Activated naive CD8-positive, alpha-beta T cell treated with anti-CD3 and anti-CD28 coated beads, Interleukin-2, amount 10 ng/mL, durations not matched to agents 7 days and 5 days (primary cell): ENCODE measurements at regions not wholly inside any gene's neighbourhood (a gene's known extent, or its start where the extent isn't known, plus 50 kb on each side); places are given as distances from the start of the nearest gene placed in this dataset.

Experiments used
- ATAC-seq: fragments of 150-1000 bp; cut with Tn5 transposase; one replicate; pipeline ENCODE4 v1.10.0; 2021; ENCODE audit warnings: low read depth, moderate library complexity
- POLR2A ChIA-PET: fragments of 350-600 bp; sonication (Branson Sonifier 250); formaldehyde crosslinking; loops from one replicate; lab custom pipeline; 2021; ENCODE audit warnings: antibody characterized with exemption; lab: Charles Lee
- DNase-seq: peaks from one replicate; pipeline ENCODE4 v3.0.0; 2021
- H3K27ac Mint-ChIP-seq: one replicate; pipeline ENCODE4 v1.8.0; 2022; ENCODE audit warnings: mild to moderate bottlenecking, mixed read lengths
- H3K27me3 Mint-ChIP-seq: one replicate; pipeline ENCODE4 v1.8.0; 2022; ENCODE audit warnings: mild to moderate bottlenecking, moderate library complexity, mixed read lengths
- H3K36me3 Mint-ChIP-seq: one replicate; pipeline ENCODE4 v1.8.0; 2021; ENCODE audit warnings: mild to moderate bottlenecking, mixed read lengths
- H3K4me1 Mint-ChIP-seq: one replicate; pipeline ENCODE4 v1.8.0; 2021; ENCODE audit warnings: mixed read lengths
- H3K4me3 Mint-ChIP-seq: one replicate; pipeline ENCODE4 v1.8.0; 2022; ENCODE audit warnings: mild to moderate bottlenecking, moderate library complexity, mixed read lengths
- H3K9me3 Mint-ChIP-seq: one replicate; pipeline ENCODE4 v1.8.0; 2021; ENCODE audit warnings: mixed read lengths

GRCh38 chr3:106013971-106014370 is 145.2 kb upstream of the CBLB start:
- Mint-ChIP-seq H3K27me3 (no peaks in the 10 kb centered on the region), H3K9me3 (peaks cover 11% of the 10 kb centered on the region), H3K27ac (no peak overlapping the region), H3K4me3 (no peak overlapping the region), H3K4me1 (peaks cover 21% of the 10 kb centered on the region), H3K36me3 (peaks cover 36% of the 10 kb centered on the region)
- ATAC-seq (no peak), DNase-seq (no peak)
- POLR2A ChIA-PET: no interaction called here

- no peak for DNase-seq
- H3K4me3 Mint-ChIP-seq: no peak overlapping the region
- no peak for ATAC-seq
- peaks cover 13% of the 10 kb centered on the region for H3K9me3 Mint-ChIP-seq
- no peak overlapping the region for H3K27ac Mint-ChIP-seq
- H3K4me1 Mint-ChIP-seq: peaks cover 21% of the 10 kb centered on the region
- H3K27me3 Mint-ChIP-seq: no peaks in the 10 kb centered on the region
- peaks cover 37% of the 10 kb centered on the region for H3K36me3 Mint-ChIP-seq
- POLR2A ChIA-PET: no interaction called here
Observed at GRCh38 chr3:106014518-106014917, 145.7 kb upstream of the CBLB start.

GRCh38 chr3:106014971-106015370 is 146.2 kb upstream of the CBLB start:
- Mint-ChIP-seq H3K36me3 (peaks cover 33% of the 10 kb centered on the region), H3K4me1 (peaks cover 21% of the 10 kb centered on the region), H3K27ac (no peak overlapping the region), H3K9me3 (peaks cover 10% of the 10 kb centered on the region), H3K4me3 (no peak overlapping the region), H3K27me3 (no peaks in the 10 kb centered on the region)
- DNase-seq (no peak), ATAC-seq (no peak)
- POLR2A ChIA-PET: no interaction called here

- POLR2A ChIA-PET: no interaction called here
- DNase-seq (no peak), ATAC-seq (no peak)
- H3K4me1 Mint-ChIP-seq: peaks cover 3% of the 10 kb centered on the region
- no peak overlapping the region for H3K4me3 Mint-ChIP-seq
- peaks cover 8% of the 10 kb centered on the region for H3K9me3 Mint-ChIP-seq
- H3K27ac Mint-ChIP-seq: no peak overlapping the region
- H3K36me3 Mint-ChIP-seq: peaks cover 28% of the 10 kb centered on the region
- H3K27me3 Mint-ChIP-seq: no peaks in the 10 kb centered on the region
Observed at GRCh38 chr3:106018102-106018501, 149.3 kb upstream of the CBLB start.

- no peak for ATAC-seq
- peaks cover 3% of the 10 kb centered on the region for H3K4me1 Mint-ChIP-seq
- H3K9me3 Mint-ChIP-seq: peaks cover 8% of the 10 kb centered on the region
- no peak overlapping the region for H3K27ac Mint-ChIP-seq
- POLR2A ChIA-PET: no interaction called here
- no peak for DNase-seq
- peaks cover 23% of the 10 kb centered on the region for H3K36me3 Mint-ChIP-seq
- H3K4me3 Mint-ChIP-seq: no peak overlapping the region
- H3K27me3 Mint-ChIP-seq: no peaks in the 10 kb centered on the region
Observed at GRCh38 chr3:106018929-106019550, 150.2 kb upstream of the CBLB start.

DNA sequence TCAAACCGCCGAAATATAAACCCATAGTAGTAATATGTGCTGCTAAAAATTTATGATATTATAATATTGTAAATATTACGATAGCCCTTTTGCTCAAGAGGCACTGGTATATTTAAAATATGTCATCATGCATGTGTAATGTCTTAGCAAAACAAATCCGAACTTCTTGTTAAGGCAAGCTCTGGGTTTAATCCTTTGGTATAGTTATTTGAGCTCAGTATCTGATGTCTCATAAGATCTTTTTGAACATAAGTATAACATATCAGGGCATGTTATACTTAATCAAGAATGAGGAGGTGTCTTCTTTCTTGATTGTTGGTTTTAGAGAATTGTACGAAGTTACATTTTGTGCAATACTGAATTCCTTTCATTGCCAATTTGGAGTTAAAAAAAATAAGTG is 154.1 kb upstream of the CBLB start:
- Mint-ChIP-seq H3K27ac (no peak overlapping the region), H3K36me3 (peaks cover 15% of the 10 kb centered on the region), H3K4me3 (no peak overlapping the region), H3K4me1 (peaks cover 5% of the 10 kb centered on the region), H3K27me3 (no peaks in the 10 kb centered on the region), H3K9me3 (peaks cover 12% of the 10 kb centered on the region)
- no peak for DNase-seq
- POLR2A ChIA-PET: no interaction called here
- no peak for ATAC-seq

DNA sequence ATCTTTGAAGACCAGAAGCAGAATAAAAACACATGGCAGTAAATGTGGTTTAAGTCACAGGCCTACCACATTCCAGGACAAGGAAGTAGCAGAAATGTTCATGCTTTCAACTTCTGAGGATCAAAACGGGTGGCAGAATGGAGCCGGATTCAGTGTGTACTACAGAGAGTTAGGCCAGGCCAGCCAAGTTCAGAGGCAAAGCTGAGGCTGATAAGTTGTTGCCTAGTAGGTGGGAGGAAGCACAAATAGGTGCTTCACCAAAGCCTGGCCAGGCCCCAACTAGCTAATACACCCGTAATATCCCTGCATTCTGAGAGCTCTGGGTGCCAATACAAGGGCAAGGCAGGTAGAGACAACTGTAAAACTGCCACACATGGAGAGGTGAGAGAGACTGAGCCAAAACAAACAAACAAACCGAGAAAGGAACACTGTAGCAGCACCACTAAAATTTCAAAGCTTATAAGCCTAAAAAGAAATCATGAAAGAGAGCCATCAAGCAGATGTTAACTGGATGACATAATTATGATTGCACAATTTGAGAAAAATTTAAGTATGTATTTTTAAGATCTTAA is 156.4 kb upstream of the CBLB start:
- no peak overlapping the region for H3K4me3 Mint-ChIP-seq
- ATAC-seq (no peak), DNase-seq (no peak)
- peaks cover 8% of the 10 kb centered on the region for H3K9me3 Mint-ChIP-seq
- no peak overlapping the region for H3K27ac Mint-ChIP-seq
- H3K4me1 Mint-ChIP-seq: peaks cover 5% of the 10 kb centered on the region
- H3K36me3 Mint-ChIP-seq: peaks cover 8% of the 10 kb centered on the region
- no peaks in the 10 kb centered on the region for H3K27me3 Mint-ChIP-seq
- POLR2A ChIA-PET: interaction anchor here (0.8 kb wide), 1 partner anchor 181 kb away, joined by 3 read pairs; no protein-coding TSS in a partner anchor

GRCh38 chr3:106029954-106030626 is 161.3 kb upstream of the CBLB start:
- POLR2A ChIA-PET: no interaction called here

GRCh38 chr3:106030627-106030963 is 161.8 kb upstream of the CBLB start:
- H3K4me3 Mint-ChIP-seq: no peak overlapping the region
- no peaks in the 10 kb centered on the region for H3K27me3 Mint-ChIP-seq
- ATAC-seq (no peak), DNase-seq (no peak)
- H3K4me1 Mint-ChIP-seq: no peaks in the 10 kb centered on the region
- peaks cover 3% of the 10 kb centered on the region for H3K9me3 Mint-ChIP-seq
- POLR2A ChIA-PET: no interaction called here
- H3K36me3 Mint-ChIP-seq: peaks cover 4% of the 10 kb centered on the region
- H3K27ac Mint-ChIP-seq: no peak overlapping the region

More at GRCh38 chr3:106029954-106030626, 161.3 kb upstream of the CBLB start:
- Mint-ChIP-seq H3K27ac (no peak overlapping the region), H3K4me3 (no peak overlapping the region), H3K9me3 (peaks cover 5% of the 10 kb centered on the region), H3K4me1 (peaks cover 2% of the 10 kb centered on the region), H3K27me3 (no peaks in the 10 kb centered on the region), H3K36me3 (peaks cover 6% of the 10 kb centered on the region)
- ATAC-seq (no peak), DNase-seq (no peak)

DNA sequence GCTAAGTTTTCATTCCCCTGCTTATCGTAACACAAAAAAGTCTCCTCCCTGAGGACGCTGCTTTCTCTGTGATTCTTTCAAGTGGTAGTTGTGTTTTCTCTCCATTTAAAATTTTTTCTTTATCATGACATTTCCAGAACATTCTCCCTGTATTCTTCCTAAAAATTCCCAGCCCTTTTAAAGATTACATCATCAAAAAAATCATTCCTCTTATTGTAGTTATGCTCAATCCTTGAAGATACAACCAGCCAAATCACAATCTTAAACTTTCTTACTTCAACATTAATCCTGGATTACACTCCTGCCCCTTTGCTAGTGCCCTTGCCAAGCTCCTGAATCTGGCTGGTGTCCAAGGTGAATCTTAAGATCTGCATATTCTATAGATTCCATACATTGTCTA is 163.7 kb upstream of the CBLB start:
- POLR2A ChIA-PET: interaction anchor here (1.0 kb wide), 1 partner anchor 163 kb away, joined by 3 read pairs; no protein-coding TSS in a partner anchor
- Mint-ChIP-seq H3K9me3 (peaks cover 2% of the 10 kb centered on the region), H3K27me3 (no peaks in the 10 kb centered on the region), H3K4me1 (no peaks in the 10 kb centered on the region), H3K27ac (no peak overlapping the region), H3K4me3 (no peak overlapping the region), H3K36me3 (peaks cover 2% of the 10 kb centered on the region)
- DNase-seq (no peak), ATAC-seq (no peak)

- H3K27ac Mint-ChIP-seq: no peak overlapping the region
- POLR2A ChIA-PET: no interaction called here
- H3K36me3 Mint-ChIP-seq: peaks cover 2% of the 10 kb centered on the region
- DNase-seq: no peak
- no peaks in the 10 kb centered on the region for H3K27me3 Mint-ChIP-seq
- no peaks in the 10 kb centered on the region for H3K4me1 Mint-ChIP-seq
- H3K9me3 Mint-ChIP-seq: peaks cover 4% of the 10 kb centered on the region
- H3K4me3 Mint-ChIP-seq: no peak overlapping the region
- no peak for ATAC-seq
Observed at GRCh38 chr3:106033654-106034053, 164.8 kb upstream of the CBLB start.

- Mint-ChIP-seq H3K4me1 (no peaks in the 10 kb centered on the region), H3K36me3 (peaks cover 2% of the 10 kb centered on the region), H3K9me3 (peaks cover 4% of the 10 kb centered on the region), H3K4me3 (no peak overlapping the region), H3K27me3 (no peaks in the 10 kb centered on the region), H3K27ac (no peak overlapping the region)
- POLR2A ChIA-PET: no interaction called here
- no peak for ATAC-seq
- DNase-seq: no peak
Observed at GRCh38 chr3:106034313-106034712, 165.5 kb upstream of the CBLB start.

GRCh38 chr3:106035619-106036018 is 166.8 kb upstream of the CBLB start:
- Mint-ChIP-seq H3K9me3 (peaks cover 5% of the 10 kb centered on the region), H3K27me3 (no peaks in the 10 kb centered on the region), H3K27ac (no peak overlapping the region), H3K36me3 (peaks cover 6% of the 10 kb centered on the region), H3K4me1 (peaks cover 3% of the 10 kb centered on the region), H3K4me3 (no peak overlapping the region)
- DNase-seq (no peak), ATAC-seq (no peak)
- POLR2A ChIA-PET: no interaction called here

GRCh38 chr3:106036696-106037095 is 167.9 kb upstream of the CBLB start:
- Mint-ChIP-seq H3K36me3 (peaks cover 8% of the 10 kb centered on the region), H3K27me3 (no peaks in the 10 kb centered on the region), H3K27ac (no peak overlapping the region), H3K9me3 (peaks cover 5% of the 10 kb centered on the region), H3K4me3 (no peak overlapping the region), H3K4me1 (peaks cover 3% of the 10 kb centered on the region)
- DNase-seq: no peak
- no peak for ATAC-seq
- POLR2A ChIA-PET: no interaction called here
